ENCODE measurements at regions not wholly inside any gene's neighbourhood (a gene's known extent, or its start where the extent isn't known, plus 50 kb on each side); places are given as distances from the start of the nearest gene placed in this dataset.

GRCh38 chr2:214674278-214674677, 135.2 kb downstream of the BARD1 start:
- no peak for DNase-seq (ENCODE audit: low spot score)

DNA sequence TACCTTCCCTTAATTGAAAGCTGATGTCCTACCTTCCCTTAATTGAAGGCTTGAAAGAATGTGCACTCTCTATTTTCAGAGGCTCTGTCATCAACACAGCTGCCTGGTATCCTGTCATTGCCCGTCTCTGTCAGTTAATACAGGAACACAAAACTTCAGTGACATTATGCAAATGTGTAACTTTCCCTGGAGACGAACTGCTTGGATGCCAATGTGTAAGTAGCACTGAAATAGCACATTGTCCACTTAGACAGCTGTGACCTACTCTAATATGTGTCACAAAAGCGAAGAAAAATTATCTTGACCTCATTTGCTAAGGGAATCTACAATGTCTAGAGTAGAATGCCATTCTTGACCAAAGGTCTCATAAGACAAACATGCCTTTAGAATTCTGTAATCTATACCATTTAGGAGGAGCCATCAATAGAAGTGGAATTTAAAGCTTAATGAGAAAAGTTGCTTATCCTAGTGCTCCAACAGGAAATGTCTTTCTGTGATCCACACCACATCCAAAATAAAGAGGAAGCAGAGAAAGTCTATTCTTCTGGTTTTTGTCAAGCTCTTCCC, 138.1 kb downstream of the BARD1 start:
- no peak for DNase-seq (ENCODE audit: low spot score)

GRCh38 chr2:214652473-214652872, 157.0 kb downstream of the BARD1 start:
- DNase-seq (ENCODE audit: low spot score), result peak; percentile 41

GRCh38 chr2:214651451-214651850, 158.0 kb downstream of the BARD1 start:
- no peak for DNase-seq (ENCODE audit: low spot score)

- no peak for DNase-seq (ENCODE audit: low spot score)
Observed at GRCh38 chr2:214649440-214650205, 159.9 kb downstream of the BARD1 start.

GRCh38 chr2:214648520-214648919, 161.0 kb downstream of the BARD1 start:
- DNase-seq (ENCODE audit: low spot score), result no peak

GRCh38 chr2:214631406-214631805, 178.1 kb downstream of the BARD1 start:
- no peak for DNase-seq (ENCODE audit: low spot score)

- no peak for DNase-seq (ENCODE audit: low spot score)
Observed at GRCh38 chr2:214630402-214631045, 179.0 kb downstream of the BARD1 start.

- no peak for DNase-seq (ENCODE audit: low spot score)
Observed at GRCh38 chr2:214629875-214630274, 179.6 kb downstream of the BARD1 start.

All from globus pallidus (tissue), 1 donor.